Heart left ventricle (tissue), 16 donors: ENCODE measurements at regions not wholly inside any gene's neighbourhood (a gene's known extent, or its start where the extent isn't known, plus 50 kb on each side); places are given as distances from the start of the nearest gene placed in this dataset.

Experiments used
- ATAC-seq, 4 donors: fragments of 200-7000 bp; cut with Tn5 transposase; one replicate each; pipeline ENCODE4 v1.9.1; 2020 to 2022; ENCODE audit warnings: moderate library complexity in 4 of 4, mild to moderate bottlenecking in 3 of 4, moderate number of reproducible peaks in 1 of 4
- DNase-seq, 5 donors: peaks; one replicate each; pipeline ENCODE4 v3.0.0-alpha.2; 2020
- H3K27ac ChIP-seq, 12 donors: fragments of 200-600 bp; sonication (generic) in 4 of 12; one replicate each; pipeline versions ENCODE4 v1.5.0 to v1.8.0; 2016 to 2022; ENCODE audit warnings: mild to moderate bottlenecking in 2 of 12
- H3K27me3 ChIP-seq, 9 donors: fragments of 200-600 bp; sonication (generic) in 2 of 9; one replicate each; pipeline versions ENCODE4 v1.5.1 to v1.8.0; 2016 to 2022; ENCODE audit warnings: mild to moderate bottlenecking in 3 of 9
- H3K36me3 ChIP-seq, 9 donors: fragments of 200-600 bp; sonication (generic) in 2 of 9; one replicate each; pipeline versions ENCODE4 v1.5.0 to v1.8.0; 2018 to 2022; ENCODE audit warnings: mild to moderate bottlenecking in 2 of 9
- H3K4me1 ChIP-seq, 12 donors: fragments of 200-600 bp; sonication (generic) in 4 of 12; one replicate each; pipeline versions ENCODE4 v1.5.0 to v1.8.0; 2016 to 2022; ENCODE audit warnings: mild to moderate bottlenecking in 3 of 12
- H3K4me3 ChIP-seq, 12 donors: fragments of 200-600 bp; sonication (generic) in 4 of 12; one replicate each; pipeline versions ENCODE4 v1.5.0 to v1.8.0; 2017 to 2022; ENCODE audit warnings: mild to moderate bottlenecking in 9 of 12, moderate library complexity in 4 of 12
- H3K9me3 ChIP-seq, 12 donors: fragments of 200-600 bp; sonication (generic) in 4 of 12; one replicate each; pipeline versions ENCODE4 v1.5.0 to v1.8.0; 2016 to 2022; ENCODE audit warnings: mild to moderate bottlenecking in 1 of 12
- CTCF ChIP-seq, 12 donors: fragments of 200-600 bp; sonication (generic) in 4 of 12; IDR thresholded peaks; one replicate each; pipeline versions ENCODE4 v1.5.0 to v1.8.0; 2018 to 2022; ENCODE audit warnings: antibody characterized with exemption in 12 of 12, mild to moderate bottlenecking in 5 of 12
- POLR2A ChIP-seq, 2 donors: fragments of 450-650 bp; IDR thresholded peaks; one replicate each; pipeline ENCODE4 v1.6.1; 2017; ENCODE audit warnings: antibody characterized with exemption in 2 of 2, mild to moderate bottlenecking in 2 of 2, moderate library complexity in 2 of 2
- WGBS, 4 donors: extraction: QIAGEN DNeasy Blood & Tissue Kit in 2 of 4; methylation state at CpG; one replicate each; pipeline versions ENCODE4 v1.1.5 to v1.1.7; 2013 to 2018; 5-methylcytosine and 5-hydroxymethylcytosine counted together
- intact Hi-C, 10 donors: fragments of 100-400 bp; cut with DNase I; formaldehyde crosslinking; loops; one replicate each; pipeline versions ENCODE4 v1.11.1 to v1.14.2; 2022
- donor health status: ischemic (EF 13 %, LVEDD 7.1; RV severe dilation, severe dysfunction).
- donor health status: healthy with polysubstance abuse.
- donor health status: DM: no; HTN: yes; CAD: no.
- donor health status: DM: no; HTN: no; CAD: no.
- donor health status: ischemic (EF 25% LVEDD 6.9; RV normal size, moderate dysfunction).
- donor health status: ischemic (EF 25% LVEDD 5.7; RV mildly dilated, moderate dysfunction).
- donor health status: healthy.
- donor health status: DM: yes; HTN: yes; CAD: no.
- donor health status: ischemic (EF 35%, LVEDD 5.7; RV mildly dilated, moderate dysfunction).
- donor health status: nonischemic (EF 11% LVEDD 7.7; RV severe dilation, severe dysfunction).
- donor health status: DM: yes; HTN: yes; CAD: no.
- donor health status: PGD.
- donor health status: ischemic (EF 29% LVEDD 5.4; RV normal size, mild dysfunction).
- donor health status: nonischemic (EF 23%, LVEDD 6.1; RV moderate dilation, normal function).

- ATAC-seq (no peak), DNase-seq (no peak)
- Histone ChIP-seq H3K4me3 (no peak overlapping the region), H3K9me3 (no peaks in the 10 kb centered on the region), H3K4me1 (no peaks in the 10 kb centered on the region), H3K36me3 (no peaks in the 10 kb centered on the region), H3K27me3 (no peaks in the 10 kb centered on the region), H3K27ac (no peak overlapping the region)
- intact Hi-C loops = no loop called here
- WGBS, 4 donors = 89 to 100% (median 95%) methylated on average over 1 of the region's 1 CpG
- TF ChIP-seq CTCF (IDR thresholded peaks at IDR 0.05) = no peak
- TF ChIP-seq POLR2A (IDR thresholded peaks at IDR 0.05) = no peak
Measured at GRCh38 chr1:199073166-199073565, 434.3 kb downstream of the PTPRC start.

- no peaks in the 10 kb centered on the region for H3K4me1 ChIP-seq
- H3K36me3 ChIP-seq = no peaks in the 10 kb centered on the region
- WGBS, 4 donors = 51 to 56% (median 54%) methylated on average over 2 of the region's 2 CpGs
- intact Hi-C loops = no loop called here
- DNase-seq = no peak
- no peaks in the 10 kb centered on the region for H3K9me3 ChIP-seq
- TF ChIP-seq CTCF (IDR thresholded peaks at IDR 0.05) = no peak
- TF ChIP-seq POLR2A (IDR thresholded peaks at IDR 0.05) = no peak
- ATAC-seq = peak in 1 of 4 donors; percentile 26
- H3K4me3 ChIP-seq = no peak overlapping the region
- no peak overlapping the region for H3K27ac ChIP-seq
- H3K27me3 ChIP-seq = no peaks in the 10 kb centered on the region
Measured at GRCh38 chr1:199075792-199076191, 437.0 kb downstream of the PTPRC start.

- intact Hi-C loops = no loop called here
- WGBS, 4 donors = 90 to 96% (median 93%) methylated on average over 1 of the region's 1 CpG
- Histone ChIP-seq H3K36me3 (no peaks in the 10 kb centered on the region), H3K27me3 (no peaks in the 10 kb centered on the region), H3K27ac (no peak overlapping the region), H3K4me3 (no peak overlapping the region), H3K4me1 (no peaks in the 10 kb centered on the region), H3K9me3 (no peaks in the 10 kb centered on the region)
- TF ChIP-seq CTCF (IDR thresholded peaks at IDR 0.05) (no peak), POLR2A (IDR thresholded peaks at IDR 0.05) (no peak)
- ATAC-seq (no peak), DNase-seq (no peak)
Measured at GRCh38 chr1:199079994-199080393, 441.2 kb downstream of the PTPRC start.

- Histone ChIP-seq H3K9me3 (no peaks in the 10 kb centered on the region), H3K36me3 (no peaks in the 10 kb centered on the region), H3K27me3 (no peaks in the 10 kb centered on the region), H3K27ac (no peak overlapping the region), H3K4me1 (no peaks in the 10 kb centered on the region), H3K4me3 (no peak overlapping the region)
- TF ChIP-seq CTCF (IDR thresholded peaks at IDR 0.05) = no peak
- TF ChIP-seq POLR2A (IDR thresholded peaks at IDR 0.05) = no peak
- no peak for DNase-seq
- intact Hi-C loops = no loop called here
- no peak for ATAC-seq
Measured at GRCh38 chr1:199081739-199082138, 442.9 kb downstream of the PTPRC start.
